HG02885 (cell line): ENCODE measurements at regions not wholly inside any gene's neighbourhood (a gene's known extent, or its start where the extent isn't known, plus 50 kb on each side); places are given as distances from the start of the nearest gene placed in this dataset.
A peak's percentile ranks its signal among the peaks of the same experiment; 100 is the strongest.

Experiments
- ATAC-seq: cut with Tn5 transposase; IDR thresholded peaks from one replicate; pipeline ENCODE4 v1.9.1; 2021; ENCODE audit warnings: mild to moderate bottlenecking; ENCODE audit not compliant: unreplicated experiment, poor library complexity

GRCh38 chr5:38207343-38207742 is 51.0 kb upstream of the EGFLAM start:
- ATAC-seq = no peak

DNA sequence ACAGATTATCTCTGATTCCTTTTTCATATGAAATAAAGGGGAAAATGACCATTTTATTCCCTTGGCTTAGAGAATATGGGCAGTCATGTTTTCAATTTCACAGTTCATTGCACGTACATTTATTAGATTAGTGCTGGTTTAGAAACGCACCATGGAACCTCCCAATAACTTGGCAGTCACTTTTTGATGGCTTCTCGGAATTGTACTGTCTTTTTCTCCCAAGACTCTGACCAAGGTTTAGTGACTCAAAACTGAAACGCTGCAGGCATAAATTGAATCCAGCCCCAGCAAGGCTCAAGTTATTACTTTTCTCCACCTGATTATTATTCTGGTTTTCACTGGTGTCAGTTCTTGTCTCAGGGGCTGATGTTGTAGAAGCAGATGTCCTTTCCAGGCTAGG is 55.6 kb upstream of the EGFLAM start:
- ATAC-seq = no peak

DNA sequence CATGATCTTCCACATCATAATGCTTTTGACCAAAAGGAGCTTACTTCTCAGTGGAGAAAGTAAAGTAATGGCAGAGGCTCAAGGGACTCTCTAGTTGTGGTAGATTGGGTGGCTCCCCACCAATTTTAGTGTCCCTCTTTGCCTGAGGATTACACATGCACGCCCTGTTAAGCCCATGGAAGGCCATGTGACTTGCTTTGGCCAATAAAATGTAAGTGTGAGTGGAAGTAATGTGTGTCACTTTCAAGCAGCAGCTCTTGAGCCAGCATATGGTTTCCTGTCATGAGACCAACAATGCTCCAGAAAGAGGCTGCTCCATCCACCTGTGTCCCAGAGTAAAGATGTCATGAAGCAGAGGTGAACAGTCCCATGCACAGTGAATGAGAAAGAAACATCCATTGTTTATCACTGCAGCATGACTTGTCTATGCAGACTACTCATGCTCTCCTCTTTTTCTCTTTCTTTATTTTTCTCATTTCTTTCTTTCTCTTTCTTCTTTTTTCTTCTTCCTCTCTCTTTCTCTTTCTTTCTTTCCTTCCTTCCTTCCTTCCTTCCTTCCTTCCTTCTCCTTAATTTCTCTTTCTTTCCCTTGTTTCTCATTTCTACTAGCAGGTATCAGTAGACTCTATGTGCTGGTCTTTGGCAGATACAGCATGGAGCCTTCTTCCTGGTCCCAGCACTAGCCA is 57.3 kb upstream of the EGFLAM start:
- ATAC-seq = no peak

GRCh38 chr5:38197118-38197517 is 61.2 kb upstream of the EGFLAM start:
- no peak for ATAC-seq

DNA sequence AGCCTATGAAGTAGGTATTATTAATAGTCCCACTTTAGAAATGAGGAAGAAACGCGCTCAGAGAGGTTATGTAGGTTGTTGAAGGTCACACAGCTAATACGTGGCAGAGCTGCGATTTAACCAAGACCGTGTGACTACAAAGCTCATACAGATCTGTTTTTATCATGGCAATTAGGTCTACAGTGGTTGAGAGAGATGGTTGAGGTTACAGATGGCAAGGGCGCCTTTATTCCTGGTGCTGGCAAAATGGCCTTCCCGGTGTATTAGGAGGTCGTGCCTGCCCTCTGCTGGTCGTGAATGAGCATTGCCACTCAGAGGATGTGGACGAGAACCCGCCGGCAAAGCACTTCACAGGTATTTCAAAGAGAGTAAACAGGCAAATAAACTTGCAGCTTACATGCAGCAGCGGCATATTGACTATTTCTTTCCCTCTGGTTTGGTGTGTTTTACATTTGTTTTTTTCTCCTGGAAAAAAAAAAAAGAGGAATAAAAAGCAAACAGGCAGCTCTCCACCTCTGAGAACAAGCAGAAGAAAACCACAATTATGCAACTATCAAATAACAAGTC is 65.3 kb upstream of the EGFLAM start:
- ATAC-seq = peak; percentile 81

DNA sequence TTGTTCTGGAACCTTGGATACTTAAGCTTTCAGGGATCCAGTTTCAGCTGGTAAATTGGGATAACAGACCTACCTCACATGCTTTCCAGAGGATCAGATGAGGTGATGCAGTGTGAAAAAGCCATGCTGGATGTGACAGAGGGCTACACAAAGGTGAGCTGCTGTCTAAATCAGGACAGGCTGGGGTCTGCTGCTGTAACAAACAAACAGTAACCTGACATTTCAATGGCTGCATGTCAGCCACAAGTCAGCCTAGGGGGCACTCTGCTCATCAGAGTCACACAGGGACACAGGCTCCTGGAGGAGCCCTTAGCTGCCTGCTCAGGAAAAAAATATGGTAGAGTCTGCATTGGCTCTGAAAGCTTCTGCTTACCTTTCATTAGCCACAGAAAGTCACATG is 66.7 kb upstream of the EGFLAM start:
- ATAC-seq = no peak

DNA sequence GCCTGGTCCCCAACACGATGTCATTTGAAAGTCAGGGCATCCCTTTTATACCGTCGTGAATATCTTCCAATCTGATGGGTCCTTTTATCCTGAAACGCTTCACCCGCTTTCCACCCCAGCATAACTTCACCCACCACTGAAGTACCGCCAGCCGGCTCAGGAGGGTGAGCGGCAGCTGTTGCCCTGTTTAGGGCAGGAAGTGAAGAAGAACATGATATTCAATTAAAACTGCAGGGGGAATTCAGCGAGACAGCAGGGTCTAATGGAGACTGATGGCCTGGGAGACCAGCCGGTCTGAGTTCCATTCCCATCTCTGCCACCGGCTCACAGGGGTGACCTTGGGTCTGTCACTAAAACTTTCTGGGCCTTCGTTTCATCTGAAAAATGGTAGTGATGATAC is 68.2 kb upstream of the EGFLAM start:
- ATAC-seq = no peak

DNA sequence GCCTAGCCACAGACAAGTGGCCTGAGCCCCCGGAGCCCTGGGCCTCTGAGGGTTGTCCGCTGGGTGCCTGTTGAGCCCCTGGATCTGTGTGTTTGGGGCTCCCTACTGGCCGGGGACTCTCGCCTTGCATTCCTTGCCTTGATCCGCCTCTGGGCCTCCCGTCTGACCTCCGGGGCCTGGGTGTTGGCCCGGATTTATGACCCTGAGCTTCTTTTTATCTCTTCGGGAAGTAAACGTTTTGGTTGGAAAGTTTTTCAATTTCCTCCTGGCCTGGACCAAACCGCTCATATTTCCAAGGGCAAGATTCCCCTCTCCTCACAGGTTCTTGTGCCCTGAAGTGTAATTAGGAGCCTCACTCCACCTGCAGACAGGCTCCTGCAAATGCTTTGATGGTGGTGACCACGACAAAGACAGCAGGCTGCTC is 69.3 kb upstream of the EGFLAM start:
- no peak for ATAC-seq

DNA sequence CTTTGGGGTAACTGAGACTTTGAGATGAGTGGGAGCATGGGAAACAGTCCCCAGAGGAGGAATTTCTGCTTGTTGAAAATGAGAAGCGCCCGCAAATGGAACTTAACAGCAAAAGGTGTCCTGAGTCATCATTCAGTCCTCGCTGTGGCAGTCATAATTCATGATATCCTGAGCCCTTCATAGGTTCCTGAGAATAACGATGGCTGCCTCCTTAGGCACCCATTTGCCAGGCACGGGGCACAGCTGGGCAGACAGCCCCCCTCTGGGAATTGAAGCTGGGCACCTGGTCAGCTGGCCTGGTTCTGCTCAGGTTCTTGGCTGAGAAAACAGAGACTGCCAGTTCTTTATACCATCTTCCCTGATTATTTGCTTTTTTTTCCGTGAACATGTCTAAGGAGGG is 69.8 kb upstream of the EGFLAM start:
- ATAC-seq = no peak

- ATAC-seq = no peak
Measured at GRCh38 chr5:38187532-38187931, 70.8 kb upstream of the EGFLAM start.

DNA sequence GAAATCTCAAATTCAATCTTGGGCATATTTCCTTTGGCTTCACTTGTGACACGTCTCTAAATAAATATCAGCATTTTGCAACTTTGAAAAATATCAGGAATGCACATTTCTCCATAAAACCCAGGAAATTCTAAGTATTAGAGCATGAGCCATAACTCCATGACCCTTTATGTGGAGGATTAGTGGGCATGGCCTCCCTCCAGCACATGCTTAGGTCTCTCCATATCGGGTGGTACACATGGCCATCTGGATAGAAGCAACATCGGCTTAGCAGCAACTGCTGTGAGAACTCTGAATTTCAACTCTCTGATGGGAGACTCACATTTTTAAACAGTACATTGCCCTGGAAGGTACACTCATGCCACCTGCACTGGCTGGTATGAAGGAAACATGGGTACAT is 73.7 kb upstream of the EGFLAM start:
- no peak for ATAC-seq

DNA sequence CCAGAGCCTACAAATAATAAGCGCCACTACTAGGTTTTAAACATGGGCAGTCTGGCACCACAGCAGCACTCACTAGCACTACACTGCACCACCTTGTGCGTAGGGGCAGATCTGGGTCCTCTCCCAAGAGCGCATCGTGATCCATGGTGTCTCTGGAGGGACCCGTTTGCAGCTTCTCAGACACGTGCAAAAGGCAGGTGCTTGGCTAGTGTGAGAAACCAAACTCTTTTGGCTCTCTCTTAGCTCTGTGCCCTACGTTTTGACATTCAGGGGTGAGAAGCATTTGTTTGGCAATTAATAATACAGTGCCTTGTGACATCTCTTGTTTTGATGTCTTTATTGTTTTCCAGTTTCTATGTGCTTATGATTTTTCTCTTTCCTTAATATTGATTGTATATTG is 75.4 kb upstream of the EGFLAM start:
- no peak for ATAC-seq

- no peak for ATAC-seq
Measured at GRCh38 chr5:38168029-38168428, 90.3 kb upstream of the EGFLAM start.

GRCh38 chr5:38167562-38167996 is 90.8 kb upstream of the EGFLAM start:
- ATAC-seq = no peak

DNA sequence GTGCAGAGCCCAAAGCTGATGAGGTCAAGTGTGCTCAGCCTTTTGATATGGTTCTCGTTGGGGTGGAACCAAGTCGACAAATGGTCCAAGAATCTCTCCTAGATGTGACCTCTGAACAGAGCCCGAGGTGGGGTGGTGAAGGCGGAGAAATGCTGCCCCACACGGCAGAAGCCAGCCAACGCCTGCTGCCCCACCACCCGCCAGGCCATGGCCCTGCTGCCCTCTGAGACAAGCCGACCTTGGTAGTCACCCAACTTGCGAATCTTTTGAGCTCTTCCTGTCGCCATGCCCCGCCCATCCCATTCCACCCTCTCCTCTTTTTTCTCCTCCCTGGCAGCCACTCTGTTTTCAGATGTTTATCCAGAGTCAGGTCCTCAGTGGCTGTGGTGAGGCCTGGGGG is 91.5 kb upstream of the EGFLAM start:
- no peak for ATAC-seq

GRCh38 chr5:38165435-38165834 is 92.9 kb upstream of the EGFLAM start:
- no peak for ATAC-seq

DNA sequence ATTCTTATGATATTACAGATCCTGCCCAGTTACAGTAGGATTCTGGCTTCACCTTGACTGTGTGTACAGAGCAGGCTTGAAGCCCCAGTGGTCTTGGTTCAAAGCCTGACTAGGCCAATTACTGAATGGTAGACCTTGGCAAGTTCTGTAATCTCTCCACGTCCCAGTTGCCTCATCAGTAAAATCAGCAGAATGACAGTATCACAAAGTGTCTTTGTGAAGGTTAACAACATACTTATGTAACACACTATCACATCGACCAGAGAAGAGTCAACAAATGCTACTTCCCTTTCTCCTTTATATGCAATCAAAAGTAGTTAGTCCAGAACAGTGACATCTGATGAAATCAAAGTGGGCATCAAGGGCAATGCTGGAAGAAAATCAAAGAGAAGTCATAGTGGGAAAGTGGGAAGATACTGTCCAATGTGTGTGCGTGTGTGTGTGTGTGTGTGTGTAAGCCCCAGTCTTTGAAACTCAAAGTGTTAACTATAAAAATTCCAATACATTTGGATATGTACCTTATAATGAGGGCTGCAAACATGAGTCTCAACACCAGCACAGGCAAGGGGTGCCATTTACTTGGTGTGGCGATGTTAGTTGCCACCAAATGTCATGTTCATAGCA is 93.5 kb upstream of the EGFLAM start:
- no peak for ATAC-seq

GRCh38 chr5:38163636-38164237 is 94.6 kb upstream of the EGFLAM start:
- no peak for ATAC-seq

DNA sequence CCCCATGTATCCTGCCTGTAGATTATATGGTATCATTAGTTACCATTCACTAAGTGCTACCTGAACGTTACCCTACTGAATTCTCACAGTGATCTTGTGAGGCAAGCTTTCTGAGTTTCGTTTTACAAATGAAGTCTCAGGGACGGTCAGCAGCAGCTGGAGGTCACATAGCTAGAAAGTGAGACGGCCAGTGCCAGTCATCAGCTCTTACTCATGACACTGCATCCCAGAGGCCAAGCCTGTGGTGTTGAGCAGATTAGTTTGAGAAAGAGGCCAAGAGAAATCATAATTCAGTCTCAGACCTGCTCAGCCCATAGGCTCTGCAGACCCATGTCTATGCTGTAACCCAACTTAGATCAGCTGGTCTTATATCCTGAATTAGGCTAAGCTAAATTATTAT is 95.7 kb upstream of the EGFLAM start:
- ATAC-seq = no peak

- ATAC-seq = no peak
Measured at GRCh38 chr5:38157024-38157423, 101.3 kb upstream of the EGFLAM start.

DNA sequence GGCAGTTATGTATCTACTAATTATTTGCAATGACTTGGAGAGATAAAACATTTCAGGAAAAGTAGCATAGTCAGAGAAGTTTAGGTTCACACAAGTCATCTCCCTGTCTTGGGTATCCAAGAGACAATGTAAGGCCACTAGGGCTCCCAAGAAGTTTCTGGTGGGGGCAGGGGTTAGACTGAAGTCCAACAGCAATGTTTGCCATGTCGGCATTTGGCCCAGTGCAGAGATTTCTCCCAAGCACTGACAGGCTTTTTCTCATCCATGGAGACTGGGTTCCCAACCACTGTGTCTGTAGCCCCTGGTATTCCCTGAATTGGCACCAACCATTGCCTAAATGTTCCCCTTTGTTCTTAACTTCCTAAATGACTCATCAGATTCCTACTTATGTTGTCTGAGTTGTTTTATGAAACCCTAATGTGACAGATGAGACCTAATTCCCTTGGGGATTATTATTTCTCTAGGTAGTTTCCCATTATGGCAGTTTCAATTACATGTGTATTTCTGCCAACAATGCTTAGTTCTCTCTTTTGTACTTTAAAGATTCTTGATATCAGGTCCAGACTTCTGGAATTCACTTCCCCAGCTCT is 103.6 kb upstream of the EGFLAM start:
- ATAC-seq = no peak
